NCI-H345 treated with DMSO at 0.1 percent for 48 hours (cell line): ENCODE measurements at regions not wholly inside any gene's neighbourhood (a gene's known extent, or its start where the extent isn't known, plus 50 kb on each side); places are given as distances from the start of the nearest gene placed in this dataset.
"Not testable (repeated sequence)": the region's sequence is repeated elsewhere in the genome, so short reads cannot be mapped to it uniquely, and the experiment has no call there.

ENCODE experiments used
- DNase-seq: peaks from one replicate; lab custom pipeline; 2025; ENCODE audit not compliant: unreplicated experiment; lab: John Stamatoyannopoulos, UW

GRCh38 chr1:198967566-198967965 lies 328.7 kb downstream of the PTPRC start:
- no peak for DNase-seq

DNA sequence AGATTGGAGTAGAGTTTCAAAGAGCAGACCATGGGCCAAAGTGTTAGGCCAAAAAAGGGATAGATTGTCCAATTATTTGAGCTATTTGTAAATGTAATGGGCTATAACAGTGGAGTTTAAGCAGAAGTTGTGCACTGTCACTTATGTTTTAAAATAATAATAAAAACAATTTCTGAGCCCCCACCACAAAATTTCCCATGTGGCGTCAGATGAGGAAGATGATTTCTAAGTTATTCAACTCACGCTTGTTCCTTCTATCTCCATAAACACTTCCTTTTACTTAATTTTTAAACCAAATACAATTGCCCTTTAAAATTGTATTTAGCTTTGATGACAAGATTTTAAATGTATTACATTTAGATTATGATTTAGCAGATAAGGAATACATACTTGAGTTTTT lies 330.0 kb downstream of the PTPRC start:
- DNase-seq: no peak

DNA sequence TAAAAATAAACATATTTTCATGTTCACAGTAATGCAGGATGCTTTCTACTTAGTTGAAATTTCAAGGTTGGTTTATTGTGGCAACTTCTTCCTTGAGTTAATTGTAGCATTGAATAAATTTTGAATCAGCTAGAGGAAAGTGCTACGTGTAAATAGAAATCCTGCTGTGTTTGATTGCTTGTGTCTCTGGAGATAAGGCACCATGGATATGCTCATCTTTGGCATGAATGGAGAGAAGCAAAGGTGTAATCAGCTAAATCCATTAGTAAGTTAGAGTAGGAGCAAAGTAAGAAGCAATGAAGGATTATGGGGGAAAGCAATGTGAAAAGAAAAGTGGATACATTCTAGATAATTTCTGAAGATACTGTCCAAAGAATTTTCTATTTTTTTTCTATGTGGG lies 331.1 kb downstream of the PTPRC start:
- DNase-seq: no peak

DNA sequence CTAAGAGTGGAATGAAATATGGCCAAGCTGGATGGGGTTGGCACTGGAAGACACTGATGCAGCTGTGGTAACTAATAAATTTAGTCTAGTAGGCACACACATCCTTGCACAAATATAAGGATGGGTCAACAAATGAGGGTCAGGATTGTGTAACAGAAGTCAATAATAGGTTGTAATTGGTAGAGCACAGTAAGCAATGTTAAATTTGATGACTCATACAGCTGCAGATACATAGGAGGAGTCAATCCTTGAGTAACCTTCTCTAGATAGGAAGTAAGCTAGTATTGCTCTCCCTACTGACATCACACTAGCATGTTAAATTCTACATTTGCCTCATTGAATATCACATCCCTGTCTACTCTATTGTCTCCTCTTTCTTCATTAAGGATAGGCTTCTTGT lies 332.1 kb downstream of the PTPRC start:
- no peak for DNase-seq

- DNase-seq: no peak
These were observed 339.1 kb downstream of the PTPRC start for GRCh38 chr1:198977909-198978308.

DNA sequence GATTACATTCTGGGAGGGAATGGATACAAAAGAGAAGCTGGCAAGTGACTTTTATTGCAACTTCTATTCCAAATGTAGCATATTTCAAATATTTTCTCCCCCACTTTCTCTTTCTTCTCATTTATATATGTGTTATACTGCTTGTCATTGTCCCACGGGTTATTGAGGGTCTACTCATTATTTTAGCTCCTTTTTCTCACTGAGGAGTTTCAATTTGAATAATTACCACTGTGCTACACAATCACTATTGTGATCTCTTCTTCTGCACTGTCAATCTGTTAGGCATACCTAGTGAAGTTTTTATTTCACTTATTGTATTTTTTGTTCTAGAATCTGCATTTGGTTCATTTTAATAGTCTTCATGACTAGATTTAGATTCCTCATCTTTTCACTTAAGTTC lies 339.7 kb downstream of the PTPRC start:
- DNase-seq: no peak

GRCh38 chr1:198986036-198986435 lies 347.2 kb downstream of the PTPRC start:
- no peak for DNase-seq

DNA sequence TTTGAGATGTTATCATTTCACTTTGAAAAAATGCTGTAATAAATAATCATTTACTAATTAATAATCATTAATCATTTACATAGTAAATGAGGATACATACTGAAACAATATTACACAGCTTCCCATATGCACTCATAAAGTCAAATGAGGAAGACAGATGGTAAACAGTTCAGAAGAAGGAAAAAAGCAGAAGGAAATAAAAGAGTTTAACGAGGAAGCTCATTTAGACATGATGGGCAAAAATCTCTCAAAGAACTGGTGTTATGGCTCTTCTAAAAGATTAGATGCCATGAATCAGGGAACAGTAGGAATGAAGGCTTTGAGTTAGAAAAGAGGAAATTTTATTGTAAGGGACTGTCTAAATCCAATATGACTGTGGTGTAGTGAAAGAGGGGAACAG lies 347.6 kb downstream of the PTPRC start:
- no peak for DNase-seq

DNA sequence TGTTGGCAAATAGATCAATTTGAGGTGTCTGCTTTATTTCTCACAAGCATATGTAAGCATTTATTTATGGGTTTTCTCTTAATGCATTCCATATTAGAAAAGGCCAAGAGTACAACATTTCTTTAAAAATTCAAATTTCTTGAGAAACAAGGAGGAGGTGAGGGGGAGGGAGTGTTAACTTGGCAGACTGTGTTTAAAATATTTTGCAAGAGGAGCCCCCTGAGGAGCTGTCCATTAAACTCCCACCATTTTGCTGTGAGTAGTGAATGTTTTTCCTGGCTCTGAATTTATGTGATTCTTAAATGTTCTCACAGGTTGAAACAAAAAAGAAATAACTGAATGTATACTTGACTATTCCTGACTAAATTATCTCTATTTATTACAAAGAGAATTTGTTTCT lies 363.8 kb downstream of the PTPRC start:
- no peak for DNase-seq

- no peak for DNase-seq
These were observed 368.6 kb downstream of the PTPRC start for GRCh38 chr1:199007423-199007822.

- no peak for DNase-seq
These were observed 370.6 kb downstream of the PTPRC start for GRCh38 chr1:199009447-199009846.

- no peak for DNase-seq
These were observed 371.7 kb downstream of the PTPRC start for GRCh38 chr1:199010492-199010891.

GRCh38 chr1:199010933-199011332 lies 372.1 kb downstream of the PTPRC start:
- DNase-seq: no peak

GRCh38 chr1:199015799-199016198 lies 377.0 kb downstream of the PTPRC start:
- no peak for DNase-seq

DNA sequence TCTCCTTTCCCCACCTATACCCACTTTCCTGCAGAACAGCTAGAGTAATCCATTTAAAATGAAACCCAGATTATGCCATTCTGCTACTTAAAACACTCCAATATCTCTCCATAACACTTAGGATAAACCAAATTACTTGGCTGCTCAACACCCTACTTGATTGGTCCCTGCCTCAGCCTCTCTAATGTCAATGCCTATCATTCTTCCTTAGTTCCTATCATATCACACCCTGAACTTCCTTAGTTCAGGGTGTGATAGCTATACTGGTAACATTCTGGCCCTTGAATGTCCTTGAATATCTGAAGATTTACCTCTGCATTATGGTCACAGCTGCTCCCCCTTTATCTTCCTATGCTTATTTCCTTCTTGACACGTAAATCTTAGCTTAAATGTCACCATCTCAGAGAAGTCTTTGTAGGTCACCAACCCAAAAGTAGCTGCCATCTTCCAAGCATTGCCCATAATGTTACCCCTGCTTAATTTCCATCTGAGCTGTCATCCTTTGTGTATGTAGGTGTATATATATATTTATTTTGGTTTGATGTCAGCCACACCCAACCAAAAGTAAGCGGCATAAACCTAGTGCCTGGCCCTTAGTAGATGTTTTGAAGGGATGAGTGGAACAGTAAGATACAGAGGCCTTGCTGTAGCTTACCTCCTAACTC lies 379.8 kb downstream of the PTPRC start:
- DNase-seq: no peak

- DNase-seq: no peak
These were observed 381.2 kb downstream of the PTPRC start for GRCh38 chr1:199020051-199020450.

- no peak for DNase-seq
These were observed 382.1 kb downstream of the PTPRC start for GRCh38 chr1:199020904-199021303.

- no peak for DNase-seq
These were observed 390.6 kb downstream of the PTPRC start for GRCh38 chr1:199029401-199029800.

DNA sequence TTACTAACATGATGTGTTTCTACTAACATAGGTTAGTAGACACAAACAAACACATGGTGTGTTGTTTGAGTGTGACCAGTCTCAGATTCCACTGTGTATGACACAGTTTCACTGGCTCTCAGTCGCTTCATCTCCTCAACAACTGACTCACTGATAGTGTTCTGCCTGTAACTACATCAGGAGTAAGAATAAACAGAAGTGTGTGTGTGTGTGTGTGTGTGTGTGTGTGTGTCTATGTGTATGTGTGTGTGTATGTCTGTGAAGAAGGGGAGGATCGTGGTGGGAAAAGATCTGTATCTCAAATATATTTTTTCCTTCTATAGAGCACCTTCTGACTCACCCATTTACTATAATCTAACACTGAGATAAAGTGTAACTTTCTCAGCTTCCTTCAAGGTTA lies 391.0 kb downstream of the PTPRC start:
- no peak for DNase-seq

- not testable (repeated sequence) for DNase-seq
These were observed 391.7 kb downstream of the PTPRC start for GRCh38 chr1:199030541-199030940.

GRCh38 chr1:199031170-199031569 lies 392.3 kb downstream of the PTPRC start:
- not testable (repeated sequence) for DNase-seq

DNA sequence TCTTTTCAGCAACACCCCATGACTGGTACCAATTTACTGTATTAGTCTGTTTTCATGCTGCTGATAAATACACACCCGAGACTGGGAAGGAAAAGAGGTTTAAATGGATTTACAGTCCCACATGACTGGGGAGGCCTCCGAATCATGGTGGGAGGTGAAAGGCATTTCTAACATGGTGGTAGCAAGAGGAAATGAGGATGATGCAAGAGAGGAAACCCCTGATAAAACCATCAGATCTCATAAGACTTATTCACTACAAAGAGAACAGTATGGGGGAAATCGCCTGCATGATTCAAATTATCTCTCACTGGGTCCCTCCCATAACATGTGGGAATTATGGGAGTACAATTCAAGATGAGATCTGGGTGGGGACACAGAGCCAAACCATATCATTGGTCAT lies 393.6 kb downstream of the PTPRC start:
- not testable (repeated sequence) for DNase-seq

DNA sequence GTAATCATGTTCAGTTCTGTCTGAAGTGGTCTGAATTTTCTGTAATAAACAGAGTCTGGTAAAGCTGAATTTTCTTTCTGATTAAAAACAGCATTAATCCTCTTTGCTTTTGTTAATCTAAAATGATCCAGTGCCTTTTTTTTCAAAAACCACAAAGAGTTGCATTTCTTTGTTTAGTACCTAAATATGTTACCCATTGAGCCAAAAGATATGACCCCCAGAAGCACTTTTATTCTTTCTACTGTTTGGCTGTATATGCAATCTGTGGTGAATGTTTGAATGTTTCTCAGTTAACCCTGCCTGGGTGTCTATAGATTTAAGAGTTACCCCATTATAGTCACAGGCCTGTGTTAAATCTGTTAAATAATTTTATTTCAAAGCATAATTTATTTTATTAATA lies 394.8 kb downstream of the PTPRC start:
- no peak for DNase-seq
